ENCODE measurements at regions not wholly inside any gene's neighbourhood (a gene's known extent, or its start where the extent isn't known, plus 50 kb on each side); places are given as distances from the start of the nearest gene placed in this dataset.

DNA sequence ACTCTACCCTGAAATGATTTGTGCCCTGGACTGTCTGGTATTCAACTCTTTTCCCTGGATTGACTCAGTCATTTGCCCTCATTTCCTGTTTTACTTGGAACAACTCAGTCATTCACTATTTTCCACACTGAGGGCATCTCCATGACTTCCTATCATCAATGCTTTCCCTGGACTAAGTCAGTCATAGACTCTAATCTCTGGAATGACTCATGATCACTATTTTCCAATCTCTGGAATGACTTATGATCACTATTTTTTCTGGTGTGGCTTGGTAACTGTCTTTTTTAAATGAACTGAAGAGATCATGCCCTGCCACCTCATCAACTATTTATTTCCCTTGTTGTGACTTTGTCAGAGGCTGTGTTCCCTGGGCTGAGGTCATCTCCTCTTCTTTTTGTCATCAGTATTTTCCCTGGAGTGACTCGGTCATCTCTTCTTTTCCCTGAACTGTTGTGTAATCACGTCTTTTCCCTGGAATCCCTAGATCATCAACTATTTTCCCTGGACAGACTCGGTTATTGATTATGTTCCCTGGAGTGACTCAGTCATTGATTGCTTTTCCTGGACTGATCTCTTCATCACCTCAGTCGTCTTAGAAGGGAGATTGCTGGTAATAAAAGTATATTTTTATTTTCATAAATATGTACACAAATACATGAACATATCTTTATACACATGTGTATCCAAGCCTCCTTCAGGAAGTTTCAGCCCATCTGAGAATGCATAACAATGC lies 327.1 kb upstream of the VCX start:
- TF ChIP-seq, protein P1, sequence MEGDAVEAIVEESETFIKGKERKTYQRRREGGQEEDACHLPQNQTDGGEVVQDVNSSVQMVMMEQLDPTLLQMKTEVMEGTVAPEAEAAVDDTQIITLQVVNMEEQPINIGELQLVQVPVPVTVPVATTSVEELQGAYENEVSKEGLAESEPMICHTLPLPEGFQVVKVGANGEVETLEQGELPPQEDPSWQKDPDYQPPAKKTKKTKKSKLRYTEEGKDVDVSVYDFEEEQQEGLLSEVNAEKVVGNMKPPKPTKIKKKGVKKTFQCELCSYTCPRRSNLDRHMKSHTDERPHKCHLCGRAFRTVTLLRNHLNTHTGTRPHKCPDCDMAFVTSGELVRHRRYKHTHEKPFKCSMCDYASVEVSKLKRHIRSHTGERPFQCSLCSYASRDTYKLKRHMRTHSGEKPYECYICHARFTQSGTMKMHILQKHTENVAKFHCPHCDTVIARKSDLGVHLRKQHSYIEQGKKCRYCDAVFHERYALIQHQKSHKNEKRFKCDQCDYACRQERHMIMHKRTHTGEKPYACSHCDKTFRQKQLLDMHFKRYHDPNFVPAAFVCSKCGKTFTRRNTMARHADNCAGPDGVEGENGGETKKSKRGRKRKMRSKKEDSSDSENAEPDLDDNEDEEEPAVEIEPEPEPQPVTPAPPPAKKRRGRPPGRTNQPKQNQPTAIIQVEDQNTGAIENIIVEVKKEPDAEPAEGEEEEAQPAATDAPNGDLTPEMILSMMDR (IDR thresholded peaks at IDR 0.05; ENCODE audit: insufficient read depth, low read length, poor library complexity, severe bottlenecking), result no peak
- no peak for TF ChIP-seq EZH2phosphoT487 (conservative IDR thresholded peaks at IDR 0.05; ENCODE audit: low read length)

All from SU-DHL-6 (cell line).